ENCODE measurements at regions not wholly inside any gene's neighbourhood (a gene's known extent, or its start where the extent isn't known, plus 50 kb on each side); places are given as distances from the start of the nearest gene placed in this dataset.

DNA sequence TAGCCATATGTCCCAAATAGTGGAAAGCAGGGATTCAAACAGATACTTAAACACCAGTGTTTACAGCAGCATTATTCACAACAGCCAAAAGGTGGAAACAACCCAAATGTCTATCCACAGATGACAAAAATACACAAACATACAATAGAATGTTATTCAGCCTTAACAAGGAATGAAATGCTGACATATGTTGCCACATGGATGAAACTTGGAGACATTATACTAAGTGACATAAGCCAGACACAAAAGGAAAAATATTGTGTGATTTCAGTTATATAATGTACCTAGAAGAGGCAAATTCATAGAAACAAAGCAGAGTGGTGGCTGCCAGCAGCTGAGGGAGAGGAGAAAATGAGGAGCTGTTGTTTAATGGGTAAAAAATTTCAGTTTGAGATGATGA, 533.9 kb upstream of the FZD8 start:
- intact Hi-C loops (cut with DNase I; ENCODE audit: low total_unique reads) (loop anchor here (2.0 kb wide), 1 partner anchor 75 kb away; no protein-coding TSS in a partner anchor), in situ Hi-C loops (cut with MboI; ENCODE audit: low sequenced_read_pairs in 4 of 4) (no loop called here)
- TF ChIP-seq, protein P1, sequence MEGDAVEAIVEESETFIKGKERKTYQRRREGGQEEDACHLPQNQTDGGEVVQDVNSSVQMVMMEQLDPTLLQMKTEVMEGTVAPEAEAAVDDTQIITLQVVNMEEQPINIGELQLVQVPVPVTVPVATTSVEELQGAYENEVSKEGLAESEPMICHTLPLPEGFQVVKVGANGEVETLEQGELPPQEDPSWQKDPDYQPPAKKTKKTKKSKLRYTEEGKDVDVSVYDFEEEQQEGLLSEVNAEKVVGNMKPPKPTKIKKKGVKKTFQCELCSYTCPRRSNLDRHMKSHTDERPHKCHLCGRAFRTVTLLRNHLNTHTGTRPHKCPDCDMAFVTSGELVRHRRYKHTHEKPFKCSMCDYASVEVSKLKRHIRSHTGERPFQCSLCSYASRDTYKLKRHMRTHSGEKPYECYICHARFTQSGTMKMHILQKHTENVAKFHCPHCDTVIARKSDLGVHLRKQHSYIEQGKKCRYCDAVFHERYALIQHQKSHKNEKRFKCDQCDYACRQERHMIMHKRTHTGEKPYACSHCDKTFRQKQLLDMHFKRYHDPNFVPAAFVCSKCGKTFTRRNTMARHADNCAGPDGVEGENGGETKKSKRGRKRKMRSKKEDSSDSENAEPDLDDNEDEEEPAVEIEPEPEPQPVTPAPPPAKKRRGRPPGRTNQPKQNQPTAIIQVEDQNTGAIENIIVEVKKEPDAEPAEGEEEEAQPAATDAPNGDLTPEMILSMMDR (IDR thresholded peaks at IDR 0.05 in 4 of 5, conservative IDR thresholded peaks at IDR 0.05 in 1 of 5), result no peak
- no peak for TF ChIP-seq POLR2A (IDR thresholded peaks at IDR 0.05)
- H3K4me1 ChIP-seq, result peaks cover 0 to 3% of the 10 kb centered on the region in 2 donors
- no peaks in the 10 kb centered on the region for H3K36me3 ChIP-seq
- H3K9me3 ChIP-seq, result no peaks in the 10 kb centered on the region
- DNase-seq, result no peak
- H3K27me3 ChIP-seq, result no peaks in the 10 kb centered on the region
- ATAC-seq, result no peak
- no peak overlapping the region for H3K27ac ChIP-seq
- H3K4me3 ChIP-seq, result no peak overlapping the region

DNA sequence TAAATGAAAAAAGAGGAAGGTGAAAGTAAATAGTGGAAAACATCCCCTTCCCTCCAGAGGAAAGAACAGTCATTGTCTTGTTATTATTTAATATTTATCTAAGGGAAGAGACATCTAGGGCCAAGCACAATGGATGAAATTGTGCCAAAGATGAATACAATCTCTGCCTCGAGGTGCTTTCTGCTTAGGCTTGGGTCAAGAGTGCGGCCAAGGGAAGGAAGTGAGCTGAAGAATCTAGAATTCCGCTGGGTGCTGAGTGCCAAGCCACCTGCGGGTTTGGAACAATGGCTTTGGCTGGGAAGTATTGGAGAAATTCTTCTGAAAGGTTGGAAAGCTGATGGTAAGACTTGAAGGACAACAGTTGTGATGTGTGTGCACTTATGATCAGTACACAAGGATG, 531.3 kb upstream of the FZD8 start:
- Histone ChIP-seq H3K27ac (no peak overlapping the region), H3K4me3 (no peak overlapping the region), H3K36me3 (no peaks in the 10 kb centered on the region), H3K27me3 (no peaks in the 10 kb centered on the region), H3K9me3 (no peaks in the 10 kb centered on the region), H3K4me1 (peaks cover 0 to 3% of the 10 kb centered on the region in 2 donors)
- no peak for TF ChIP-seq POLR2A (IDR thresholded peaks at IDR 0.05)
- TF ChIP-seq, protein P1 (IDR thresholded peaks at IDR 0.05 in 4 of 5, conservative IDR thresholded peaks at IDR 0.05 in 1 of 5), result no peak
- no peak for ATAC-seq
- DNase-seq, result no peak
- intact Hi-C loops (cut with DNase I; ENCODE audit: low total_unique reads) (no loop called here), in situ Hi-C loops (cut with MboI; ENCODE audit: low sequenced_read_pairs in 4 of 4) (no loop called here)

DNA sequence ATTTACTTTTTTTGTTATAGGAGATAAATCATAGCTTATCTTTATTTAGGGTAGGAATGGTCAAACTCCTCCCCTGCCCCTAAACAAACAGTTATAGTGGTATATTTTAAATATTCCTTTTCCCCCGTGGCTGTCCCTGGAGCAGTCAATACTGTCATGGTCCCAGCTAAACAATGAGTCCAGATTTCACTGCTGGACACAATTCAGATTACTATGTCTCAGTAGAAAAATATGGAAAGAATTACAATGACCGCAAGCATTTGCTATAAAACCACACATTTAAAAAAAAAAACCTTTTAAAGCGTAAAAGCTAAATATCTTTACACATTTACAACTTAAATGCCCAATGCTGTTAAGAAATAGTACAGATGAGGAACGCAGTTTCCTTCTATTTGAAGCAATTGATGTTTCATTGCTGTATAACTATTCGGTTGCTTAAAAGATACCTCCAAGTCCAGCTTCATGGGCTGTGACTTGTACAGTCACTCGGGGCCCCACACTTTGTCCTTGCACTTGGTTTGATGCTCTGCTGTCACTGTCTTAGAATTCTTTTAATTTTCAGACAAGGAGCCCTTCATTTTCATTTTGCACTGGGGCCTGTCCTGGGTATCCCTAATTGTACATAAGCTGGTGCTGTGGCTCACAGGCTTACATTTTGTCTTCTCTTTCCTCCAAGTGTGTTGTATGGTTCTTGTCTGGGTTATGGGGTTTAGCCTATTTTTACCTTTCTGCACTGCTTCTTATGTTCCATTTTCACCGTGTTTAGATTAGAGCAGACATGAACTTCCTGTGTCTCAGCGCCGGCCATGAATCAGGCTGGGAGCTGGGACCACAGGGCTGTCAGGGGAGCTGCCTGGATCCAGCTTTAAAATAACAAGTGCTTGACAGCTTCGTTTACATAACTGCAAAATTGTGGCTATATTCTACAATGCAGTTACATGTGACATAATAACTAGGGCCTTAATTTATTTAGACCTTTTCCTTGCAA, 530.2 kb upstream of the FZD8 start:
- no peak for ATAC-seq

DNA sequence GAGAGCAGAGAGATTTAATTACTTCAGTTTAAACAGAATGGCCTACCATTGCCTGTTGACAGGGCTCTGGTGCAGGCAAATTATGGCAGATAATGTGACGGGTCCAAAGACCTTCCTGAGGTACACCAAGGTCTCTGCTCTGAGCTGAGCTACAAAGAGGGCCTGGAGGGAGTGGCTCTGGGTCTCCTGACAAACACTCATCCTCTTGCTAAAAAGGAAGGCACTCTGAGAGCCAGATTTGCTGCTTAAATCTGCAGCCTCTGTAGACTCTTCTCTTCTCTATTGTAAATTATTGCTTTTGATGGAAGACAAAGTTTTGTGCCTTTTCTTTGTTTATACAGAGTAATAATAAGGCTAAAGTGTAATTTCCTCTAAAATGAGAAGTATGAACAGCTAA, 529.5 kb upstream of the FZD8 start:
- Histone ChIP-seq H3K4me1 (peaks cover 0 to 3% of the 10 kb centered on the region in 2 donors), H3K36me3 (no peaks in the 10 kb centered on the region), H3K27me3 (no peaks in the 10 kb centered on the region), H3K27ac (no peak overlapping the region), H3K9me3 (no peaks in the 10 kb centered on the region), H3K4me3 (no peak overlapping the region)
- in situ Hi-C loops (cut with MboI; ENCODE audit: low sequenced_read_pairs in 4 of 4), result no loop called here
- TF ChIP-seq POLR2A (IDR thresholded peaks at IDR 0.05), result no peak
- TF ChIP-seq, protein P1 (IDR thresholded peaks at IDR 0.05 in 4 of 5, conservative IDR thresholded peaks at IDR 0.05 in 1 of 5), result no peak
- no peak for DNase-seq
- ATAC-seq, result no peak
- intact Hi-C loops (cut with DNase I; ENCODE audit: low total_unique reads), result no loop called here

More for the DNA sequence above, 530.2 kb upstream of the FZD8 start:
- no peaks in the 10 kb centered on the region for H3K9me3 ChIP-seq
- H3K27ac ChIP-seq, result peak overlapping the region in 1 of 4 donors; percentile 19
- intact Hi-C loops (cut with DNase I; ENCODE audit: low total_unique reads), result no loop called here
- H3K36me3 ChIP-seq, result no peaks in the 10 kb centered on the region
- H3K4me3 ChIP-seq, result no peak overlapping the region
- in situ Hi-C loops (cut with MboI; ENCODE audit: low sequenced_read_pairs in 4 of 4), result no loop called here
- no peaks in the 10 kb centered on the region for H3K27me3 ChIP-seq
- no peak for DNase-seq
- peaks cover 0 to 3% of the 10 kb centered on the region in 2 donors for H3K4me1 ChIP-seq
- TF ChIP-seq, protein P1 (IDR thresholded peaks at IDR 0.05 in 4 of 5, conservative IDR thresholded peaks at IDR 0.05 in 1 of 5), result no peak
- no peak for TF ChIP-seq POLR2A (IDR thresholded peaks at IDR 0.05)

Data from gastrocnemius medialis (tissue), 4 donors.